K562 (cell line): ENCODE measurements at regions not wholly inside any gene's neighbourhood (a gene's known extent, or its start where the extent isn't known, plus 50 kb on each side); places are given as distances from the start of the nearest gene placed in this dataset.

Experiments used
- ATAC-seq: fragments of 200-7000 bp; cut with Tn5 transposase; 3 replicates; pipeline ENCODE4 v1.9.1; 2020; ENCODE audit warnings: moderate library complexity
- BruUV-seq: library from RNA; stranded (reverse); fragments of 400-500 nt; replicated peaks from 2 replicates; lab custom pipeline; 2021; lab: Mats Ljungman, UMichigan
- CTCF ChIA-PET: fragments of 300-600 bp; formaldehyde crosslinking; extraction: SDS; loops from one replicate; lab custom pipeline; 2021; ENCODE audit warnings: low intra/inter-chr PET ratio; lab: Yijun Ruan, JAX
- POLR2A ChIA-PET: fragments of 300-600, 350-650 bp; sonication (Branson Sonifier 250); formaldehyde crosslinking; extraction: SDS; loops from one replicate; lab custom pipeline; 2021; ENCODE audit warnings: antibody characterized with exemption, inconsistent platforms; lab: Yijun Ruan, JAX
- DNase-seq, 4 experiments: peaks; one replicate each; pipeline versions ENCODE4 v3.0.0 to v3.0.0-alpha.2; 2011 to 2018; ENCODE audit warnings: low spot score in 3 of 4, mixed read lengths in 3 of 4; ENCODE audit errors: extremely low read depth in 1 of 4
- FAIRE-seq: peaks from 2 replicates; lab custom pipeline; 2011; peaks lifted over from hg19 to GRCh38; lab: Jason Lieb, UNC
- H2AFZ ChIP-seq: 2 replicates; pipeline ENCODE4 v1.6.0; 2011; ENCODE audit warnings: low read depth, low read length, control low read depth, inconsistent platforms
- H3K27ac ChIP-seq: fragments of 200-600 bp; 3 replicates; pipeline ENCODE4 v1.8.0; 2011; ENCODE audit warnings: low read depth, mild to moderate bottlenecking, control low read depth, inconsistent platforms, low read length, moderate library complexity, mixed read lengths; ENCODE audit errors: extremely low read depth
- H3K27me3 ChIP-seq, 2 experiments: fragments of 300-600 bp in 1 of 2; 2 replicates in 1 of 2; 3 replicates in 1 of 2; pipeline versions ENCODE4 v1.6.0 to v1.8.0; 2011; ENCODE audit warnings: inconsistent platforms in 2 of 2, low read length in 2 of 2, mild to moderate bottlenecking in 1 of 2, mixed read lengths in 1 of 2, moderate library complexity in 1 of 2; ENCODE audit not compliant: control insufficient read depth in 2 of 2, insufficient read depth in 2 of 2
- H3K36me3 ChIP-seq: fragments of 300-600 bp; 3 replicates; pipeline ENCODE4 v1.8.0; 2011; ENCODE audit warnings: mild to moderate bottlenecking, low read length, inconsistent platforms; ENCODE audit not compliant: control insufficient read depth, insufficient read depth
- H3K4me1 ChIP-seq, 2 experiments: fragments of 200-600 bp in 1 of 2; replicated peaks in 1 of 2; 2 replicates in 1 of 2; 3 replicates in 1 of 2; pipeline versions ENCODE4 v1.5.1 to v1.8.0; 2011; ENCODE audit warnings: inconsistent platforms in 2 of 2, low read length in 2 of 2, mild to moderate bottlenecking in 1 of 2, mixed read lengths in 1 of 2, moderate library complexity in 1 of 2; ENCODE audit not compliant: control insufficient read depth in 2 of 2, insufficient read depth in 2 of 2
- H3K4me2 ChIP-seq: 2 replicates; pipeline ENCODE4 v1.6.1; 2011; ENCODE audit warnings: low read length, control low read depth, inconsistent platforms, mixed read lengths; ENCODE audit not compliant: insufficient read depth
- H3K4me3 ChIP-seq: fragments of 200-600 bp; sonication (generic), shearing (Covaris generic); 2 replicates; pipeline ENCODE4 v1.5.1; 2016; ENCODE audit warnings: control low read depth, inconsistent platforms
- H3K79me2 ChIP-seq: fragments of 200-600 bp; 3 replicates; pipeline ENCODE4 v1.8.0; 2011; ENCODE audit warnings: low read length, inconsistent platforms; ENCODE audit not compliant: control insufficient read depth, insufficient read depth
- H3K9ac ChIP-seq, 2 experiments: 2 replicates each; pipeline versions ENCODE4 v1.6.0 to v1.6.1; 2011; ENCODE audit warnings: low read depth in 2 of 2, low read length in 2 of 2, control low read depth in 1 of 2, inconsistent platforms in 1 of 2, mild to moderate bottlenecking in 1 of 2, mixed read lengths in 1 of 2; ENCODE audit not compliant: insufficient read depth in 1 of 2
- H3K9me1 ChIP-seq: one replicate; pipeline ENCODE4 v1.6.0; 2011; ENCODE audit warnings: inconsistent platforms, mild to moderate bottlenecking, low read length, moderate library complexity; ENCODE audit not compliant: control insufficient read depth, insufficient read depth
- H3K9me3 ChIP-seq: replicated peaks from 2 replicates; pipeline ENCODE4 v1.5.1; 2011; ENCODE audit warnings: low read depth, low read length, inconsistent platforms; ENCODE audit not compliant: control insufficient read depth, insufficient read depth
- H4K20me1 ChIP-seq: replicated peaks from 2 replicates; pipeline ENCODE4 v1.6.1; 2011; ENCODE audit warnings: low read length, inconsistent platforms, mixed read lengths; ENCODE audit not compliant: control insufficient read depth, insufficient read depth
- E2F8 ChIP-seq: fragments of 450-650 bp; IDR thresholded peaks from 2 replicates; pipeline ENCODE4 v1.7.1; 2018; ENCODE audit warnings: mild to moderate bottlenecking, low read depth; ENCODE audit not compliant: partially characterized antibody
- GABPA ChIP-seq: fragments of 200-800 bp; sonication (Bioruptor generic); conservative IDR thresholded peaks from 2 replicates; pipeline ENCODE4 v1.6.1; 2016; ENCODE audit warnings: low read depth, missing genetic modification characterization, missing compliant biosample characterization
- SNIP1 ChIP-seq: fragments of 450-650 bp; IDR thresholded peaks from 2 replicates; pipeline ENCODE4 v1.7.1; 2017; ENCODE audit warnings: low read depth, mild to moderate bottlenecking
- TEAD2 ChIP-seq: fragments of 450-650 bp; IDR thresholded peaks from 2 replicates; pipeline ENCODE4 v1.6.1; 2016; ENCODE audit warnings: missing genetic modification characterization, control low read depth, missing compliant biosample characterization
- WGBS: fragments of 100-300 bp; shearing (Covaris generic); methylation state at CpG from one replicate; pipeline ENCODE4 v1.1.6; 2016; ENCODE audit warnings: low coverage, mixed read lengths; ENCODE audit not compliant: insufficient coverage; ENCODE audit errors: missing lambda C conversion rate; 5-methylcytosine and 5-hydroxymethylcytosine counted together
- in situ Hi-C: fragments of 300-500 bp; cut with MboI; formaldehyde crosslinking; loops from 4 replicates; pipeline ENCODE4 v1.15.0; 2018; ENCODE audit warnings: inconsistent platforms, mixed read lengths
- intact Hi-C: fragments of 100-400 bp; cut with micrococcal nuclease; formaldehyde crosslinking; loops from 2 replicates; pipeline ENCODE4 v1.14.2; 2022

- ChIA-PET CTCF (no interaction called here), POLR2A (no interaction called here)
- Histone ChIP-seq H2AFZ (no peak overlapping the region), H3K36me3 (no peaks in the 10 kb centered on the region), H3K27ac (no peak overlapping the region), H3K9me1 (no peaks in the 10 kb centered on the region), H3K4me3 (no peak overlapping the region), H3K79me2 (no peaks in the 10 kb centered on the region), H3K4me2 (no peak overlapping the region), H3K4me1 (no peaks in the 10 kb centered on the region), H3K9ac (no peak overlapping the region), H3K9me3 (no peaks in the 10 kb centered on the region), H4K20me1 (no peaks in the 10 kb centered on the region), H3K27me3 (no peaks in the 10 kb centered on the region)
- in situ Hi-C loops = no loop called here
- ATAC-seq (no peak), DNase-seq (no peak), FAIRE-seq (no peak)
- WGBS = 0% methylated on average over 2 of the region's 2 CpGs
- TF ChIP-seq SNIP1 (no peak), E2F8 (no peak), GABPA (tag) (no peak), TEAD2 (tag) (no peak)
- BruUV-seq = no TSS peak
- intact Hi-C loops = no loop called here
These were observed 302.4 kb upstream of the SORL1-AS1 start for GRCh38 chr11:121755191-121755590.
